ENCODE measurements at regions not wholly inside any gene's neighbourhood (a gene's known extent, or its start where the extent isn't known, plus 50 kb on each side); places are given as distances from the start of the nearest gene placed in this dataset.
"Not testable (repeated sequence)": the region's sequence is repeated elsewhere in the genome, so short reads cannot be mapped to it uniquely, and the experiment has no call there.

DNA sequence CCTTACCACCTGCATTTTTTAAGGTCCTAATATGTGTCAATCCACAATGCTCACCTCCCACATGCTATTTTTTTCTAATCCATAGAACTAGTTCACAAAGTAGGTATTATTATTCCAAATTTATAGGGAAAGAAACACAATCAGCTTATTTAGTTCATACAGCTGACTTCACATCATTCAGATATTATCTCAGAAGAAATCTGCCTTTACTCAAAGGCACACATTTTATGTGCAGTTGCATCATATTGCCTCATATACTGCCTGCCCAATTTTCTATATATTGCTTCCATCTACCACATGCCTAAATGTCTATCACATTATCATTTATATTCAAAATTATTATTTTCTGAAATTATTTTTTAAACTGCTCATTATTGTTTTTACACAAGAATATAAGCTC, 88.7 kb upstream of the LUZP2 start:
- H3K4me3 ChIP-seq (ENCODE audit: low read length), result no peak overlapping the region
- DNase-seq (ENCODE audit: low read depth), result no peak

DNA sequence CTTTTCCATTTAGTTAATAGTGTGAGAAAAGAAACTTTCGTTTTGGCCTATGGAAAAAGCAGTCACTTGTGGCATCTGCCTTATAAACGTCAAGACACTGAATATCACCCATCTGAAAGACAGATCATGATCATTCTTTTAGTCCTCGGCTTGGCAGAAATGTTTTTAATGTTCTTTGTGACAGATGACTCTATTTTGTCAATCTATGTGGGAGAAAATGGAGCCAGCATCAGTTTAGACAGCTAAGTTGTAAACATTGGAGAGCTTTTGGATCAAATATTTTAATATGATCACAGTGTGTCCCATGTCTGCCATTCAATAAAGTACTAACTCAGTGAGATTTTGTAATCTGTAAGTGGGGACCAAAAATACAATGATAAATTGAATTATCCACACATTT, 85.1 kb upstream of the LUZP2 start:
- no peak overlapping the region for H3K4me3 ChIP-seq (ENCODE audit: low read length)
- DNase-seq (ENCODE audit: low read depth), result no peak

More for the DNA sequence above, 88.7 kb upstream of the LUZP2 start:
- TF ChIP-seq CTCF (conservative IDR thresholded peaks at IDR 0.05; ENCODE audit: low read depth, low read length), result no peak

GRCh38 chr11:24412722-24413121, 84.1 kb upstream of the LUZP2 start:
- DNase-seq (ENCODE audit: low read depth), result no peak
- no peak overlapping the region for H3K4me3 ChIP-seq (ENCODE audit: low read length)
- no peak for TF ChIP-seq CTCF (conservative IDR thresholded peaks at IDR 0.05; ENCODE audit: low read depth, low read length)

More for the DNA sequence above, 85.1 kb upstream of the LUZP2 start:
- no peak for TF ChIP-seq CTCF (conservative IDR thresholded peaks at IDR 0.05; ENCODE audit: low read depth, low read length)

DNA sequence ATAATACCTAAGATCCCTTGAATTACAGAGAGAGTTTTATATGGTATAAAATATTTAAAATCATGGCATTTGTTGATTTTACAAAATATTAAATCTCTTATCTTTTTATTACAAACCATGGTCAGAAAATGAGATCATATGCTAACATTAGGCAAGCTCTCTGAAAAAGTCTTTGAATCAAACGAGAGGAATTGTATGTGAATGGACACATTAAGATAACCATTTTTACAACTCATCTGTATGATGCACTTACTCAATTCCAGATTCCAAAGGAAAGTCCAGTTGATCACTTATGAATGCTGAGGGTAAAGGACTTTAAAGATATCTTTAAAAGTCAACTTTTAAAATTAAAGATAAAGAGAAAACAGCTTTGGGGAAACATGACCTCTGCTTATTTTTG, 83.5 kb upstream of the LUZP2 start:
- TF ChIP-seq CTCF (conservative IDR thresholded peaks at IDR 0.05; ENCODE audit: low read depth, low read length), result no peak
- no peak for DNase-seq (ENCODE audit: low read depth)
- H3K4me3 ChIP-seq (ENCODE audit: low read length), result no peak overlapping the region

- H3K4me3 ChIP-seq (ENCODE audit: low read length); DNase-seq (ENCODE audit: low read depth): not testable (repeated sequence)
These were observed 80.8 kb upstream of the LUZP2 start for GRCh38 chr11:24415955-24416636.

DNA sequence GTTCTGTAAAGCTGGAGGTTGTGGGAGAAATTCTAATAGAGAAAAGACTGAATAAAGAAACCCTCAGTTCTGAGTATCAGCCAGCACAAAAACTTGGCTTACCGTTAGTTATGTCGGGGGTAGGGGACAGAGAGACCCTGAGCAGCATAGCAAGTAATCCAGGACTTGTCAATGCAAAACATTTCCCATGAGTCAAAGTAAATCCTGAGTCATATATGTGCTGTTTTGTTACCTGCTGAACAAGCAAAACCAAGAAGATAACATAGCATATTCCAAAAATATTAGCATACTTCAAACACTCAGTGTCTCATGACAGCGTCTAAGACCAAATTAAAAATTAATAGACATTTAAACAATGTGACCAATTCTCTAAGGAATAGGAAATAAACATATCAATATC, 75.1 kb upstream of the LUZP2 start:
- DNase-seq (ENCODE audit: low read depth), result peak; percentile 25
- no peak overlapping the region for H3K4me3 ChIP-seq (ENCODE audit: low read length)
- TF ChIP-seq CTCF (conservative IDR thresholded peaks at IDR 0.05; ENCODE audit: low read depth, low read length), result no peak

DNA sequence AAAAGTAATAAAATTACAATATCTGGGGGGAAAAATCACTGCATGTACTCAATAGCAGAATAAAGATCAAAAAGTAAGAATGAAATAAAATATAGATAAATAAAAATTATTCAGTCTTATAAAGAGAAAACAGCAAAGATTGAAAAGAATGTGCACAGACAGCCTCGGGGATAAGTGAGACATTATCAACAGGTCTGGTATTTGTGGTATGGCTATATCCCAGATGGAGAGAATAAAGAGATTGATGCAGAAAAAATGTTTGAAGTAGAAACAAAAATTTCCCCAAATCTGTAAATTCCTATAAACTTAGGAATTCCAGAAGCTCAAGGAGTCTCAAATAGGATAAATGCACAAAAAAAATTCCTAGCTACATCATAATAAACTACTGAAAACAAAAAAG, 74.5 kb upstream of the LUZP2 start:
- no peak overlapping the region for H3K4me3 ChIP-seq (ENCODE audit: low read length)
- DNase-seq (ENCODE audit: low read depth), result peak; percentile 25
- TF ChIP-seq CTCF (conservative IDR thresholded peaks at IDR 0.05; ENCODE audit: low read depth, low read length), result no peak

All from retinal pigment epithelial cell (primary cell).